Suprapubic skin (tissue), 4 donors: ENCODE measurements at regions not wholly inside any gene's neighbourhood (a gene's known extent, or its start where the extent isn't known, plus 50 kb on each side); places are given as distances from the start of the nearest gene placed in this dataset.

ENCODE experiments used
- DNase-seq, 2 donors: peaks; one replicate each; pipeline ENCODE4 v3.0.0-alpha.2; 2019; ENCODE audit warnings: low spot score in 2 of 2
- H3K27ac ChIP-seq: fragments of 200-600 bp; sonication (generic); one replicate; pipeline ENCODE4 v1.5.1; 2019
- H3K27me3 ChIP-seq: fragments of 200-600 bp; sonication (generic); one replicate; pipeline ENCODE4 v1.5.1; 2019
- H3K36me3 ChIP-seq: fragments of 200-600 bp; sonication (generic); one replicate; pipeline ENCODE4 v1.5.1; 2019
- H3K4me1 ChIP-seq: fragments of 200-600 bp; sonication (generic); one replicate; pipeline ENCODE4 v1.5.1; 2019
- H3K4me3 ChIP-seq: fragments of 200-600 bp; sonication (generic); one replicate; pipeline ENCODE4 v1.5.1; 2019; ENCODE audit warnings: mild to moderate bottlenecking
- H3K9me3 ChIP-seq: fragments of 200-600 bp; sonication (generic); one replicate; pipeline ENCODE4 v1.5.1; 2019
- CTCF ChIP-seq, 2 donors: fragments of 200-600 bp in 1 of 2; fragments of 450-650 bp in 1 of 2; sonication (generic) in 1 of 2; IDR thresholded peaks; one replicate each; pipeline ENCODE4 v1.5.1; 2016 to 2019; ENCODE audit warnings: antibody characterized with exemption in 2 of 2, mild to moderate bottlenecking in 1 of 2, moderate library complexity in 1 of 2
- EP300 ChIP-seq: sonication (generic); formaldehyde crosslinking; IDR thresholded peaks from one replicate; pipeline ENCODE4 v1.6.1; 2017; ENCODE audit warnings: antibody characterized with exemption
- POLR2A ChIP-seq, 2 donors: fragments of 450-650 bp; IDR thresholded peaks; one replicate each; pipeline ENCODE4 v1.6.1; 2017; ENCODE audit warnings: antibody characterized with exemption in 2 of 2, mild to moderate bottlenecking in 2 of 2, moderate library complexity in 2 of 2
- POLR2AphosphoS5 ChIP-seq, 3 donors: sonication (generic); formaldehyde crosslinking; IDR thresholded peaks; one replicate each; pipeline ENCODE4 v1.6.1; 2017; ENCODE audit warnings: antibody characterized with exemption in 3 of 3
- WGBS: methylation state at CpG from one replicate; pipeline ENCODE4 v1.1.5; 2018; 5-methylcytosine and 5-hydroxymethylcytosine counted together

- Histone ChIP-seq H3K9me3 (no peaks in the 10 kb centered on the region), H3K27ac (no peak overlapping the region), H3K36me3 (no peaks in the 10 kb centered on the region), H3K27me3 (no peaks in the 10 kb centered on the region), H3K4me3 (no peak overlapping the region), H3K4me1 (no peaks in the 10 kb centered on the region)
- WGBS, result 65% methylated on average over 3 of the region's 3 CpGs
- TF ChIP-seq EP300 (no peak), CTCF (IDR thresholded peaks at IDR 0.05) (no peak), POLR2AphosphoS5 (IDR thresholded peaks at IDR 0.05) (no peak), POLR2A (IDR thresholded peaks at IDR 0.05) (no peak)
- DNase-seq, result no peak
Measured at GRCh38 chr6:153963352-153963751, 75.7 kb upstream of the OPRM1 start.

- 53% methylated on average over 2 of the region's 2 CpGs for WGBS
- Histone ChIP-seq H3K27ac (no peak overlapping the region), H3K4me1 (no peaks in the 10 kb centered on the region), H3K27me3 (no peaks in the 10 kb centered on the region), H3K9me3 (no peaks in the 10 kb centered on the region), H3K36me3 (no peaks in the 10 kb centered on the region), H3K4me3 (no peak overlapping the region)
- DNase-seq, result no peak
- TF ChIP-seq CTCF (IDR thresholded peaks at IDR 0.05) (no peak), EP300 (no peak), POLR2A (IDR thresholded peaks at IDR 0.05) (no peak), POLR2AphosphoS5 (IDR thresholded peaks at IDR 0.05) (no peak)
Measured at GRCh38 chr6:153962555-153962954, 76.5 kb upstream of the OPRM1 start.

- peaks cover 3% of the 10 kb centered on the region for H3K9me3 ChIP-seq
- H3K36me3 ChIP-seq, result no peaks in the 10 kb centered on the region
- no peaks in the 10 kb centered on the region for H3K4me1 ChIP-seq
- no peak overlapping the region for H3K27ac ChIP-seq
- no peaks in the 10 kb centered on the region for H3K27me3 ChIP-seq
- no peak overlapping the region for H3K4me3 ChIP-seq
- DNase-seq, result no peak
- 55% methylated on average over 1 of the region's 1 CpG for WGBS
- no peak for TF ChIP-seq CTCF (IDR thresholded peaks at IDR 0.05)
- no peak for TF ChIP-seq POLR2A (IDR thresholded peaks at IDR 0.05)
- no peak for TF ChIP-seq POLR2AphosphoS5 (IDR thresholded peaks at IDR 0.05)
- TF ChIP-seq EP300, result no peak
Measured at GRCh38 chr6:153960741-153961140, 78.3 kb upstream of the OPRM1 start.

GRCh38 chr6:153960281-153960680 lies 78.8 kb upstream of the OPRM1 start:
- no peaks in the 10 kb centered on the region for H3K27me3 ChIP-seq
- no peaks in the 10 kb centered on the region for H3K4me1 ChIP-seq
- peaks cover 4% of the 10 kb centered on the region for H3K9me3 ChIP-seq
- no peak overlapping the region for H3K27ac ChIP-seq
- TF ChIP-seq CTCF (IDR thresholded peaks at IDR 0.05) (no peak), EP300 (no peak), POLR2A (IDR thresholded peaks at IDR 0.05) (no peak)
- WGBS, result 60% methylated on average over 4 of the region's 4 CpGs
- no peak for DNase-seq
- no peaks in the 10 kb centered on the region for H3K36me3 ChIP-seq
- H3K4me3 ChIP-seq, result no peak overlapping the region

GRCh38 chr6:153959276-153959675 lies 79.8 kb upstream of the OPRM1 start:
- Histone ChIP-seq H3K36me3 (no peaks in the 10 kb centered on the region), H3K27ac (no peak overlapping the region), H3K4me3 (no peak overlapping the region), H3K9me3 (peaks cover 4% of the 10 kb centered on the region), H3K27me3 (no peaks in the 10 kb centered on the region), H3K4me1 (no peaks in the 10 kb centered on the region)
- DNase-seq, result no peak
- WGBS, result 80% methylated on average over 1 of the region's 1 CpG
- TF ChIP-seq EP300 (no peak), POLR2AphosphoS5 (IDR thresholded peaks at IDR 0.05) (no peak), CTCF (IDR thresholded peaks at IDR 0.05) (no peak), POLR2A (IDR thresholded peaks at IDR 0.05) (no peak)
